Germinal center (tissue), 1 donor: ENCODE measurements at regions not wholly inside any gene's neighbourhood (a gene's known extent, or its start where the extent isn't known, plus 50 kb on each side); places are given as distances from the start of the nearest gene placed in this dataset.
"Not testable (repeated sequence)": the region's sequence is repeated elsewhere in the genome, so short reads cannot be mapped to it uniquely, and the experiment has no call there.

Source experiments
- DNase-seq: peaks from one replicate; pipeline ENCODE4 v3.0.0; 2012; ENCODE audit warnings: mixed read lengths, low spot score

DNA sequence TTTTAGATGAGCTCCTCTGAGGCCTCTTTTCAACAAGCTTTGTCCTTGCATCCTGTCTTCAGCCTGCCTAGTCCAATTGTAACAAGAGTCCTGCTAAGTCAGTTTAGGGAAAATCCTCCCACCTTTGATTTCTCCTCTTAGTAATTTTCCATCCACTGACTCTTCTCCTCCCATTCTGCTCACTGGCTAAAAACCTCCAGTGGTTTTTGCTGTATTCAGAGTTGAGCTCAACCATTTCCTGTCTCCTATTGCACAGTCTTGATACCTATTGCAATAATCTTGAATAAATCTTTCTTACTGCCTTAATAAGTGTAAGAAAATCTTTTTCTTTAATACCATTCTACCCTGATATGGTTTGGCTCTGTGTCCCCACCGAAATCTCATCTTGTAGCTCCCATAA is 117.8 kb upstream of the ENPP6 start:
- no peak for DNase-seq

- DNase-seq: not testable (repeated sequence)
These were observed 115.8 kb upstream of the ENPP6 start for GRCh38 chr4:184333446-184333845.

DNA sequence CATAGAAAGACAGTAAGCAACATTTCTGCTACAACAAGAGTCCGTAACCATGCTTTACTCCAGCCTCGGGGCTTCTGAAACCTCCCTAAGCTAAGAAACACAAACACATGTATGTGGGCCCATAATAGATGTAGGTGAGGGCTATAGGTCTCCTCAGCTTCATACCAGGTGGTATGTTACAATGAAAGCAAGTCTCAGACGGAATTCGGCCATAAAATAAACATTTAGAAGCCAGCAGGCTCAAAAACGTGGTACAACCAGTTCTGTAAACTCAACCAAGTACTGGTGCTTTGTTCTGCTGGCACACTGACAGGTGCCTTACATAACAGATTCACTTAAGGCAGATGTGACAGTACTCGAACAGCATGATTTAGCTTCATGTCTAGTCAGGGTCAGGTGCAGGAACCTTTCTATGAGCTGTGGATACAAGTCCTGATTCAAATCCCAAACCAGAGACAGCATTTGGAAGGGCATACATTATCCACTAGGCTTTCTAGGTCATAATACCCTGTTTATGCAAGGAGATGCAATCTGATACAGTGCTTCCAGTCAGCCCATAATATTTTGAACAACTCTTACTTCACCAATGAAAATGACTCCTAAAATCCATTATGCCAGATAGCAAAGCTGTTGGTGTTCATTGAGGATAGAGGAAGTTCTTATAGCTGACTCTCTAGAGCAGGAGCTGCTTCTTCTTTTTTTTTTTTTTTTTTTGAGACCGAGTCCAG is 113.8 kb upstream of the ENPP6 start:
- DNase-seq: no peak

DNA sequence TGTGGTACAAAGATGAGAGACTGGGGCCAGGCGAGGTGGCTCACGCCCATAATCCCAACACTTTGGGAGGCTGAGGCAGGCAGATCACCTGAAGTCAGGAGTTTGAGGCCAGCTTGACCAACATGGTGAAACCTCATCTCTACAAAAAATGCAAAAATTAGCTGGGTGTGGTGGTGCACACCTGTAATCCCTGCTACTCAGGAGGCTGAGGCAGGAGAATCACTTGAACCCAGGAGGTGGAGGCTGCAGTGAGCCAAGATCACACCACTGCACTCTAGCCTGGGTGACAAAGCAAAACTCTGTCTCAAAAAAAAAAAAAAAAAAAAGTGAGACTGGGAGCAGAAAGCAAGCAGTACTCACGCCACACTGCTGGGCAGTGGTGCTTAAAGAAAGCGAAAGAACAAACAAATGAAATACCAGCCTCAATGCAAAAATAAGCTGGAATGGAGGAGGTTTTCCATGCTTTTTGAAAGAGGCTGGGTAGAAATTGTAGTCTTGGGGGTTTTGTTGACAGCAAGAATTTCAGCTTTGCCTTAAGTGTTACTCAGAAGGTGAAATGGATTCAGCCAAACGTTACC is 112.9 kb upstream of the ENPP6 start:
- not testable (repeated sequence) for DNase-seq

- no peak for DNase-seq
These were observed 112.2 kb upstream of the ENPP6 start for GRCh38 chr4:184329659-184330400.

DNA sequence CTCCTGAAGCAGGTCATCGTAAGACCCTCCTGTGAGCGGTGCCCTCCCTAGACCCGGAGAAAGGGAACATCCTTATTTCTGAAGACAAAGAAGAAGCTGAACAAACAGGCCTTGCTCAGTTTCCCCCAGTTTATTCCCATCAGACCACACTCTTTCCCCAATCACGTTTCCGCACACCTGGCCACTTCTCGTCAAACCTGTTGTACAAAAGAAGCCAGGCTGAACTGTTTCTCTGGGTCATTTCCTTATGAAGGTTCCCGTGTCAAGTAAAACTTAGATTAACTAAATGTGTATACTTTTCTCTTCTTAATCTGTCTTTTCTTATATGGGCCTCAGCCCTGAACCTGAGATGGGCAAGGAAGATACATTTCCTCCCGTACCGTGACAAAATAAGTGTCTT is 111.6 kb upstream of the ENPP6 start:
- no peak for DNase-seq

- peak; percentile 69 for DNase-seq
These were observed 110.5 kb upstream of the ENPP6 start for GRCh38 chr4:184328022-184328736.

DNA sequence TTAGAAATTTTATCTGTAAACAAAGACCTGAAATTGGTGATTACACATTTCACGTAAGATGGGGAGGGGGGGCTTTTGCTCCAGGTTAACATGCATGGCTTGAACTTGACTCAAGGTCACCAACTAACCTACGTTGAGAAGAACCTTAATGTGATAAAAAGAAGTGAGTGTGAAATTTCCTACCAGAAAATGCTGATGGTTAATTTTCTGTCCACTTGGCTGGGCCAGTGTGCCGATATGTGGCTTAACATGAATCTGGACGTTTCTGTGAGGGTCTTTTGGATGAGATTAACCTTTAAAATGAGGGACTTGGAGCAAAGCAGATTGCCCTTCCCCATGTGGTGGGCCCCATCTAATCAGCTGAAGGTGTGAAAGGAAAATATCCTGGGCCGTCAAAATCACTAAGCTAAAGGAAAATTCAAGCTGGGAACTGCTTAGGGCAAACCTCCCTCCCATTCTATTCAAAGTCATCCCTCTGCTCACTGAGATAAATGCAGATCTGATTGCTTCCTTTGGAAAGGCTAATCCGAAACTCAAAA is 107.3 kb upstream of the ENPP6 start:
- no peak for DNase-seq

DNA sequence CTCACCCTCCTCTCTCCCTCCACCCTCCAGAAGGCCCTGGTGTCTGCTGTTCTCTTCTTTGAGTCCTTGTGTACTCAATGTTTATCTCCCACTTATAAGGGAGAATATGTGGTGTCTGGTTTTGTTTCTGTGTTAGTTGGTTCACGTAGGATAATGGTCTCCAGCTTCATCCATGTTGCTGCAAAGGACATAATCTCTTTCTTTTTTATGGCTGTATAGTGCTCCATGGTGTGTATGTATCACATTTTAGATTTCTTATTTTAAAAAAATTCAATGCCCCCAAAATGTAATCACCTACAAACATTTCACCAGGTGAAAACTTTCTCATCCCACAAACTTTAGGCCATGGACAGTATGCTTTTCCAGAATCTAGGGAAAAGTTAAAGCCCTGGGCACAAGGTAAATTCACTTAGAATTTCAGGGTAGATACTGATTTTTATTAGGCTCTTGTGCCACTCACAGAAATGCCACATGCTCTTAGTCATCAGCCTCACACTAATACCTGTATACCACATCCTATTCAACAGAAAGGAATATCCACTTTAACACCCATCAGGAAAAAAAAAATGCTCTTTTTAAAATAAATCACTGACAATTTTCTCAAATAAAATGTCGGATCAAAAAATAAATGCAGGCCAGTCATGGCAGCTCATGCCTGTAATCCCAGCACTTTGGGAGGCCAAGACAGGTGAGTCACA is 104.8 kb upstream of the ENPP6 start:
- no peak for DNase-seq

- DNase-seq: no peak
These were observed 103.0 kb upstream of the ENPP6 start for GRCh38 chr4:184320631-184321030.

DNA sequence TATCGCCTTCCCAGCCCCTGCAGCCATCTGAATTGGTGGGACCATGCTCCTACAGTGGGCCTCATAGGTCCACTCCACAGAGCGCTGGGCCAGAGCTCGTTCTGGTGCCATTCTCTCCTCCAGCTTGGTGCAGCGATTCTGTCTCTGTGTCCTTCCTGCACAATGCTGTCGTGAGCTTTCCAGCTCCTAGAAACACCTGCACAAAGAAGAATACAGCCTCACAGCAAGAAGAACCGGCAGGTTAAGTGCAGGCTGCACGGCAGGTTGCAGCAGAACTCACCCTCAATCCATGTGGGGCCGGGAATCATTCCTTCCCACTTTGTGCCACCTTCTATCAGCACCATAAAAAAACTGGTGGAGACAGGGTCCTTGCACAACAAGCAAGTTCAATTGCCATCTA is 101.2 kb upstream of the ENPP6 start:
- no peak for DNase-seq

DNA sequence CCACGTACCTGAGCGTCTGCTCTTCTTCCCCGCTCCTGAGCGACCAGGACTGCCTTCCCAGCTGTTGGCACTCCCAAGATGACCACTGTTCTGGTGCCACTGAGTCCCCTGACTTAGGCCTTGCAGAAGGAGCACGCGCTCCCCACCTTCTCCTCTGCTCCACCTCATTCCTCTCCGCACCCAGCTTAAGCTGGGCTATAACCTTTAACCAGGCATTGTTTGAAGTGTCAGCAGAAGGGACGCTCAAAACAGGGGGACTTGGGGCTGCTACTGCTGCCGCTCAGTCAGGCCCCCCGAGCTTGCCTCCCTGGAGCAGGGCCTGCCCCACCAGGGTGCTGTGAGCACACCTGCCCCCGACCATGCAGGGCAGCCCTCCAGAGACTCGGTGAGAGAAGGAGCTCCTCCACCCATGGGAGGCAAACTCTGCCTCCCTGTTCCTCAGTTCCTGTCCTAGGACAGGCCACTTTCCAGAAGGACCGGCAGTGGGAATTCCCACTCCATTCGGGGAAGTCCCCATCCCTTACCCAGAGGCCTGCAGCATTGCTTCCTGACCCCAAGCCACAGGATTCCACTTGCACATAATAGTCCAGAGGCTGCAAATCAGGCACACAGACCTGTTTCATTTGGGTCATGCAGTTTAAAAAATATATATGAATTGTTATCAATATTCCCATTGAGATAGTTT is 99.7 kb upstream of the ENPP6 start:
- DNase-seq: no peak

- no peak for DNase-seq
These were observed 99.1 kb upstream of the ENPP6 start for GRCh38 chr4:184316821-184317220.

- no peak for DNase-seq
These were observed 98.1 kb upstream of the ENPP6 start for GRCh38 chr4:184315675-184316359.

DNA sequence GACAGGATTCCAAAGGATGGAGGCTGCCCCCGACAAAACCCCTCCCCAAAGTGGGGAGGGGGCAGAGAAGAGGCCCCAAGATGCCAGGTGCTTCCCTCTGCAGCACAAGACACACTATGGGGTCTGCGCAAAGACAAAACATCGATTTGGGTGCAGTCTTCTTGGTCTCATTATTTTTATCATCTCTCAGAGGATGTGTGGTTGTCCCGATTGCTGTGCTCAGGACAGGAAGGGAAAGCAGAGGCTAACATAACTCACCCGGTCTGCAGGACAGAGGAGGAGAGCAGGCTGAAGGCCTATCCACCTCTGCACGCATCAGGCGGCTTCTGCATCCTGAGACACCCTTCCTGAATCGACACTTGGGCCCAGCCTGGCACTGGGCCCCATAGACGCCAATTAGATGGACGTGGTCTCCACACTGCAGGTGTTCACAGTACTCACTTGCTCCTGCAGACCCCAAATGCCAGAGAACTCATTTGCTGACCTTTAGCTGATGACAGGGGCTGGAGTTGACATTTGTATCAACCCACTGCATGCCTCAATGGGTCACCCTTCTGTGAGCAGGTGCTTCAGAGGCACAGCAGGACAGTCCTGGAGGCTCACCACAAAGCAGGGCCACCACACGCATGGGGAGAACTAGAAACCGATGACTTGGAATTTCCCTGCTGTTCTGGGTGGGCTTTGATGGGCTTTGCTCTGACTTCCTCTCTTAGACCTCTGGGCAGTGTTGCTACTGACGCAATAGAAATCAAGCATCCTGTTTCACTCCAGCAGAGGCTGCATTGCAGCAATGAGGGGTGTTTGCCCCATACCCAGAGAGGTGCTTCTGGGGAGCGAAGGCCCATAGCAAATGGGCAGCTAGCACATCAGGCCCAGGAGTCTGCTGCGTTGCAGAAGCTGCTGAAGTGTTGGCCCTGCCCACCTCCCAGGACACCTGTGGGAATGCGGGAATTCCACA is 96.3 kb upstream of the ENPP6 start:
- DNase-seq: peak; percentile 43

GRCh38 chr4:184313058-184313581 is 95.4 kb upstream of the ENPP6 start:
- no peak for DNase-seq

DNA sequence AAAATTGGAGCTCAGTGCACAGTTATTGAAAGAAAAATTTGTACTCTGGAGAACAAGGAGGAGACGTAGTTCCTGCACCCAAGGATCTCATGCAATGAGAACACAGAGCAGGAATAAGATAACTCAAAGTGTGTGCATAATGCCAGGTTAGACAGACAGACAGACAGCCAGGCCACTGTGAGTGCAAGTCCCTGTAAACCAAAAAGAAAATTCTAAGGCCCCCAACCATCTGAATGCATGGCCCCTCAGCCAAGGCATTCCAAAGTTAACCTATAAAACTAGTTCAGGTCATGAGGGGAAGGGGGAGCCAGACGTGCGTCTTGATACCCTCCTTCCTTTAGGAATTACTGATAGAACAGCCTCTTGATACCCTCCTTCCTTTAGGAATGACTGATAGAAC is 94.5 kb upstream of the ENPP6 start:
- DNase-seq: no peak

- DNase-seq: no peak
These were observed 93.4 kb upstream of the ENPP6 start for GRCh38 chr4:184310881-184311709.
